Hippocampal formation (tissue), 2 donors: ENCODE measurements at regions not wholly inside any gene's neighbourhood (a gene's known extent, or its start where the extent isn't known, plus 50 kb on each side); places are given as distances from the start of the nearest gene placed in this dataset.
A peak's percentile ranks its signal among the peaks of the same experiment; 100 is the strongest.
"Not testable (repeated sequence)": the region's sequence is repeated elsewhere in the genome, so short reads cannot be mapped to it uniquely, and the experiment has no call there.

Experiments used
- DNase-seq, 2 donors: peaks; one replicate each; lab custom pipeline; 2025; lab: John Stamatoyannopoulos, UW

- no peak for DNase-seq
These were observed 168.4 kb downstream of the ZIC4 start for GRCh38 chr3:147237991-147238390.

DNA sequence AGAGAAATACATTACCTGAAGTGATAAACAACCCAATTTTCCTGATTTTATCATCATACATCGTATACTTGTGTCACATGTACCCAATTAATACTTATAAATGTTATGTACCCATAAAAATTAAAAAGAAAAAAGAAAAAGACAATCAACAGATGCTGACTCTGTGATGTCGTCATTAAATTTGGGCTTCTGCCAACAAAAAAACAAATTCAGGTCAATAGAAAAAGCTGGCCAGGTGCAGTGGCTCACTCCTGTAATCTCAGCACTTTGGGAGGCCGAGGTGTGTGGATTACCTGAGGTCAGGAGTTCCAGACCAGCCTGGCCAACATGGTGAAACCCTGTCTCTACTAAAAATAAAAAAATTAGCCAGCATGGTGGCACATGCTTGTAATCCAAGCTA lies 174.4 kb downstream of the ZIC4 start:
- not testable (repeated sequence) for DNase-seq

GRCh38 chr3:147231111-147231510 lies 175.2 kb downstream of the ZIC4 start:
- DNase-seq: no peak

DNA sequence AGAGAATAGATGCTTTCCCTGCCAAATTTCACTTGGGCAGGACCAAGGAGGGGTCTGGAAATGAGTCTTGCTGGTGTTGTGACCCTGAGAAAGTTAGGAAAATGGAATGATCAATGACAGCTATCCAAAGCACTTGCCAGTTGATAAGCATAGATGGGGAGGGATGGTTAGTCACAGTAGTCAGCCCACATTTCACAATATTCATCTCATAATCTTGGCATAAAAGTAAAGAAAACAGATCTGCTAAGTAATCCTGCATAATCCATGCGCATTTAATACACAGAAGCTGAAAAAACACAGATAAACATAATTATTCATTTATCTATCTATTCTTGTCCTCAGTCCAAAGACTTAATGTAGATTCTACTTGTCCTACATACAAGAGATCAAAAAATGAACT lies 184.1 kb downstream of the ZIC4 start:
- DNase-seq: no peak

- no peak for DNase-seq
These were observed 187.4 kb downstream of the ZIC4 start for GRCh38 chr3:147218965-147219364.

GRCh38 chr3:147216143-147216673 lies 190.1 kb downstream of the ZIC4 start:
- no peak for DNase-seq

DNA sequence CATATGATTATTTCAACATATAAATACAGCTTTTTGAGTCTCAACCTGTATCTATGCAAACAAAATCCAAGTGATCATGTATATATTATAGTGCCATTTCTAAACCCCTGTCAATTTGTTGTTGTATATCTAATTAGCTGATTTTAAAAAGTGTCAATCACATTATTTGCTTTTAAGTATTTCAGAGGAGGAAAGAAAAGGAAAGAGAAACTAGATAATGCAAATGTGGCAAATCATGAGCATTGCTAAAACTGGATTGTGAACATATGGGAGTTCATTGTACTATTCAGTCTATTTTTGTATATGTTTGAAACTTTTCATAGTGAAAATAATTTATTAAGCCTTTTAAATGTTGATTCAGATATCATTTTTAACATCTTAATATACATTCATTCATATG lies 190.7 kb downstream of the ZIC4 start:
- DNase-seq: no peak

- DNase-seq: no peak
These were observed 192.7 kb downstream of the ZIC4 start for GRCh38 chr3:147213633-147214032.

DNA sequence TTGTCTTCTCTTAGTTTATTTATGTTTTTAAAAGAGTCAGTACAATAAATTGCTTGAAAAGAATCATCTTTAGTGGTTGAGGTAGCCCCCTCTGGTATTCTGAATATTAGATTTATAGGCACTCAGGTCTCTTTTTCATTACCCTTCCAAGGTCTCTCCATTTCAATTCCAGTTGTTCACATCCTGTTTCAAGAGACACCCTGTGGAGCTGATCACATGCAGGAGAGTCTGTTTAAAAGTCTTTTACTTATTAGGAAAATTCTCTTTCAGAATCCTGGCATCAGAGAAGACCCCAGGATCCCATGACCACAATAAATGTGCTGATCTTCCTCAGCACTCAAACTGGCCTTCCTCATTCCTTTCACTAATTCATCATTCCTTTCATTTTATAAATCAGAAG lies 195.7 kb downstream of the ZIC4 start:
- no peak for DNase-seq

- DNase-seq: no peak
These were observed 205.3 kb downstream of the ZIC4 start for GRCh38 chr3:147201086-147201485.

DNA sequence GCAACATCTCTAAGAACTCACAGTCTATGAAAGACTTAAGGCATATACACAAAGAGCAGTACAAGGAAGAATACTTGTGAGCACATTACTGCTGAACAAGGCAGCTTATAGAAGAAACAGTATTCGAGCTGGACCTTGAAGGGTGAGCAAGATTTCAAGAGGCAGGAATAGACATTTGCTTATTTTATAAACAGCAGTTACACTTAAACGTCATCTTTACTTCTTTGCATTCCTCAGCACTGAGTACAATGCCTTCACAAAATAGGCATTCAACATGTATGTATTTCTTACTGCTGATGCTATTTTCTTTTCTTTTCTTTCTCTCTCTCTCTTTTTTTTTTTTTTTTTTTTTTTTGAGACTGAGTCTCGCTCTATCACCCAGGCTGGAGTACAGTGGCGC lies 205.8 kb downstream of the ZIC4 start:
- DNase-seq: no peak

GRCh38 chr3:147197739-147198138 lies 208.6 kb downstream of the ZIC4 start:
- DNase-seq: no peak

GRCh38 chr3:147195887-147196286 lies 210.5 kb downstream of the ZIC4 start:
- no peak for DNase-seq

GRCh38 chr3:147191795-147192385 lies 214.5 kb downstream of the ZIC4 start:
- DNase-seq: peak in 1 of 2 donors; percentile 22

DNA sequence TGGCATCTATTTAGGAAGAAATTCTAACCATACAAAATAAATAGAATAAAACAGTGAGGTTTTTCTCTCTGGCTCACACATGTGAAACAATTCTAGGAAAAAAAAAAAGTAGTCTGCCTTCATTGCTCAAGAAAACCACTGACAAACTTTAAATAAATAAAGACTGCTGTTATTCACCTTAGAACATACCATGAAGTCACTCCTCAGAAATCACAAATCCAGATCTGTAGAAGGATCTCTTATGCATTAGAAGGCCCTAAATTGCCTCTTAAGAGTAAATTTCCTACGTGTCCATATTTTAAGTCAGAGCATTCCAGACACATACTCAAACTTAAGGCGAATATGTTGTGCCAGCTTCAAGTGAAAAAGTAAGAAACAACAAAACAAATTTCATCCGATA lies 217.3 kb downstream of the ZIC4 start:
- no peak for DNase-seq

DNA sequence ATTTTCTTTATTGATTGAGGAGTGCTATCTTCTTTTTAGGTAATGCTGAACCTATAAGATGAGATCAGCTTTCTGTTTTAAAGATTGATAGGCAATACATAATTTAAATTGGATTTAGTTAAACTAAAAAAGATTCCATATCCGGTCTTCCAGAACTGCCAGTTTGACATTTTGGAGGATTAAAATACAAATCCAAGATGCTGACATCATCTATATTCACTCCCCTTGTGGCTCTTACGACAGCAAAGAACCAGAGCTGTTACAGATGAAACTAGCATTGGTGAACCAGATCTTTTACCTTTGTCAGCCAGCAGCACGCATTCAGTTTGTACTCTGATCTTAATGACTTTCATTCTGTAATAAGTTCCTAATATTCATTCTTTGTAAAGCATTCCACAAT lies 218.7 kb downstream of the ZIC4 start:
- DNase-seq: no peak

- DNase-seq: no peak
These were observed 220.6 kb downstream of the ZIC4 start for GRCh38 chr3:147185781-147186180.

DNA sequence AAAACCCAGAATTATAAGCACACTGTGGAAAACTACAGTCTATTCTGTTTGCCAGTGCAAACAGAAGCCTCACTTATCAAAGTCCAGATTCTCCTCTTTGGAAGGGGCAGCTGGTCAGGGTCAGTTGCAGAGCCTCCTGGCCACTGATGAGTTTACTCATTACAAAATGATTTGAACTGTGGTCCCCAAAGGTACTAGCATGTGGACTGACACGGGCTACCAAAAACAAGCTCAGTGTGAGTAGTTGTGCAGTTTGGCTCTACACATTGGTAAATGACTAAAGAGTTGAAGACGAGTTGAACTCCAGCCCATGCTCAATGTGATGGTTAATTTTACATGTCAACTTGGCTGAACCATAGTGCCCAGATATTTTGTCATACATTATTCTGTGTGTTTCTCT lies 221.5 kb downstream of the ZIC4 start:
- DNase-seq: no peak

GRCh38 chr3:147173257-147173656 lies 233.1 kb downstream of the ZIC4 start:
- DNase-seq: no peak

- no peak for DNase-seq
These were observed 243.6 kb downstream of the ZIC4 start for GRCh38 chr3:147162743-147163142.

DNA sequence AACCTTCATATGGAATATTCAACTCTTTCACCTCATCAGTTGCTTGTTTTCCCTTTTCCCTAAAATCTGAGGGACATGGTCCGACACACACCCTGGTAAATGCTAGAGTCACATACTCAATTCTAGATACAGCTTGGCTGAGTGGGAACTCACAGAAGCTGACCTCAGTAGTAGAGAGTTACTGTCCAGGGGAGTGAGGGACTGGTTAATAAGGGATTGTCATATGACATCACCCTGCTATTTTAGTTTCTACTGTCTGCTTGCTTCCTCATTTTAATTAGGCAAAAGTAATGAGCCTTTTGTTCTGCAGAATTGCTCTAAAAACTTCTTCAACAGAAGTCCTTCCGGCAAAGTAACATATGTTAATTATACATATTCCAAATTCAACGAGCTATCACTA lies 244.5 kb downstream of the ZIC4 start:
- DNase-seq: no peak

GRCh38 chr3:147160984-147161383 lies 245.4 kb downstream of the ZIC4 start:
- no peak for DNase-seq

DNA sequence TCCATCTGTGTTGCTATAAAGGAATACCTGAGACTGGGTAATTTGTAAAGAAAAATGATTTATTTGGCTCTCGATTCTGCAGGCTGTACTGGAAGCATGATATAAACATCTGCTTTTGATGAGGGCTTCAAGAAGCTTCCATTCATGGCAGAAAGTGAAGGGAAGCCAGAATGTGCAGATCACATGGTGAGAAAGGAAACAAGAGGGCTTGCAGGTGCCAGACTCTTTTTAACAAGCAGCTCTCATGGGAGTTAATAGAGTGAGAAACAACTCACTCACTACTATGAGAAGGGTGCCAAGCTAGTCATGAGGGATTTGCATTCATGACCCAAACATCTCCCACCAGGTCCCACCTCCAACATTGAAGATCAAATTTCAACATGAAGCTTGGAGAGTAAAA lies 247.2 kb downstream of the ZIC4 start:
- no peak for DNase-seq

DNA sequence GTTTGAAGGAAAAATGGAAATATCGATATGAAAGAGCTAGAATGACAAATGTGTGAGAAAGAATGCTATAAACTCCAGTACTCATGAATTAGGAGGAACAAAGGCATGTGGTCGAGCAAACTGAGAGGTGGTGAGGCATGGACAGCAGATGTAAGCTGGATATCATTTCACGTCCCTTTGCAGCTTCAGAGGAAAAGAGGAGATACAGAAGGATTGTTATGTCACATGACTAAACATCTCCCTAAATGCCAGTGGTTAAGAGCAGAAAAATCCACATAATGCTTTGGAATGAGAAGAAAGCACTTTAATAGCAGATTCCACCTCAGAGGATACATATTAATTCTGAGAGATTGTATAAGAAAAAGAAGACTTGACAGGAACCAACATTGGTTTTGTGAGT lies 248.7 kb downstream of the ZIC4 start:
- no peak for DNase-seq
